ENCODE measurements at regions not wholly inside any gene's neighbourhood (a gene's known extent, or its start where the extent isn't known, plus 50 kb on each side); places are given as distances from the start of the nearest gene placed in this dataset.

DNA sequence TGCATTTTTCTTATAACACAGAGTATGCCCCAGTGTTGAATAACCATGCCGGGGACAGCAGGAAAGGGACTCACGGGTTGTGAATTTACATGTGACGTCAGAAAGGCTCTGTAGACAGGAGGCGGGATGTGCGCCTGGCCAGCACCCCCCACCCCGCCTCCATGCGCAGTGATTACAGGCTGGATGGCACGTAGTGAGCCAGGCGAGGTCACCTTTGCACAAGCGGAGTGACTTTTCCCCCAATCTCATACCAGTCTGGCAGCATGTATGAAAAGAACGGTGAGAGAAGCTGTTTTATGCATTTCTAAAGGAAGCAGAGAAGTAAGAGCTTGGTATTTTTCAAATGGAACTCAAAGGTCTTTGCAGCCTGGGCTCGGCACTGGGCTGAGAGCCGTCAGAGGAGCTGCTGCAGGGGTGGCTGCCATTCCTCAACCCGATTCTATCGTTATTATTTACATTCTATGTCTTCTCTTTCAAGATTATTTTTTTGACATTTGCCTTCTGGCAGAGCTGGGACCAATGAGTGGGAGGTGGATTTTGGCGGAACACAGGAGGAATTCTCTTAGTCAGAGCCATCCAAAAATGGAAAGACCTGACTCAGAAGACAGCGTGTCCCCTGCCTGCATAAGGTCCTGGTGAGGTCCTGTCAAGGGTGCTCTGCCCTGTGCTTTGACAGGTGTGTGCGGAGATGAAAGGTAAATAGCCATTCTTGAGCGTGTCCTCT lies 115.6 kb upstream of the SLC45A1 start:
- DNase-seq, result no peak

DNA sequence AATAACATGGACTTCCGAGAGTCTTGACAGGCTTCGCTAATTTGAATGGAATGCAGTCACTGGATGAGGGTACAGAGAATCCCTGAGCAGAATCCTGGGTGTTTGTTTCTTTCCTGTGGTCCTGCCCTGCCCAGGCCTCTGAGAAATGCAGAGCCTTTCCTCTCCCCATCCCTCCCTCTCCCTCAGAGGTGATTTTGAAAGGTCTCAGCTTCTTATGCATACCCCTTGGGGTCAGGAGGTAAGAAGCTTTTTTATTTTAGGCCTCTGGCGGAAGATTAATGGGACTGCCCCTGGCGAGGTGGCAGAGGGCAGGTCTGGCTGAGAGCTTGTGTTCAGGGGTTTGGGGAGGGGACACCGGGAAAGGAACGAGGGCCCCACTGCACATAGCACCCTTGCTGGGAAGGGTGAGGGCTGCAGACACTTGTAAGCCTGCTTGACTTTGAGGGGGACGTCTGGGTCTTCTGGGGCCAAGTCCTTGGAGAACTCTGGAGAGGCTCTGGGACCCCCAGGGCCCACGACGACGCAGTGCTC lies 116.5 kb upstream of the SLC45A1 start:
- no peak for DNase-seq

DNA sequence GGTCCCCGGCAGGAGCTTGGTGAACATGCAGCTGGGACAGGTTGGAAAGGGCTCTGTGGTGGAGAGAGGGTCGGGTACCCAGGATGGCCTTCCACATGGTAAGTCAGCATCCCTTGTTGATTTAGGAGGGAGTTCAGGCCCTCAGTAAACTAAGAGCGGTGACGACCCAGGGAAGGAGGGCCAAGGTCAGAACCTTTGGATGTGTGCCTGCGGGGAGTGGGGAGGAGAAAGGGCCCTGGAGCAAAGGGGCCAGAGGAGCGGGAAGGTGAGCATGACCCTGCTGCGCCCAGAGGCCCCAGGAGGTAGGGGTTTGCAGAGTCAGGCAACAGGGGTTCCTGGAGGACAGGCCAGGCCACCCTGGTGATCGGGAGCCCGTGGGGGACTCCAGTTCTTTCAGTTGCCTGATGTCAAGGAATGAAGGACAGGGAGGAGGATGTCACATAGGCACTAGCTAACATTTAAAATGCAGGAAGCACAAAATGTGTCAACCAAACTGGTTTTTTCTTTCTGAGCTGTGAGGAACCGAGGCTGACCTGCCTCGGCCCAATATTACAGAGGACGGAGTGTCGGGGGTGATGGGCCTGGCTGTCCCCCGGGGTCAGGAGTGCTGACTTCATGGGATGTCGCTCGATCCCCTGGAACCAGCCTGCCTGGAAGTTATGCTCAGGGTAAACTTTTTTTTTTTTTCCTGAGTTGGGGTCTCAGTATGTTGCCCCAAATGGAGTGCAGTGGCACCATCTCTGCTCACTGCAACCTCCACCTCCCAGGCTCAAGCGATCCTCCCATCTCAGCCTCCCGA lies 117.4 kb upstream of the SLC45A1 start:
- DNase-seq, result no peak

DNA sequence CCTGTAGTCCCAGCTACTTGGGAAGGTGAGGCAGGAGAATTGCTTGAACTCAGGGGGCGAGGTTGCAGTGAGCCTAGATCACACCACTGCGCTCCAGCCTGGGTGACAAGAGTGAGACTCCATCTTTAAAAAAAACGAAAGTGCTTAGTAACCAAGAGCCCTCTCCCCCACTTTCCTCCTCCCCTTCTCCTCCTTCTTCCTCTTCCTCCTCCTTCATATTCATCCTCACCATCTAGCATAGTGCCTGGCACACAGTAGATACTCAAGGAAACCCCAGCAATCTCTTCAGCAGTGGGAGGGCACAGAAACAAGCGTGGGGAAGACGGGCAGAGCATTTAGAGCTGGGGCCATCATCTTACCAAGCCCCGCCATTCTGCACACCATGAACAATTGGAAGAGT lies 119.4 kb upstream of the SLC45A1 start:
- no peak for DNase-seq

DNA sequence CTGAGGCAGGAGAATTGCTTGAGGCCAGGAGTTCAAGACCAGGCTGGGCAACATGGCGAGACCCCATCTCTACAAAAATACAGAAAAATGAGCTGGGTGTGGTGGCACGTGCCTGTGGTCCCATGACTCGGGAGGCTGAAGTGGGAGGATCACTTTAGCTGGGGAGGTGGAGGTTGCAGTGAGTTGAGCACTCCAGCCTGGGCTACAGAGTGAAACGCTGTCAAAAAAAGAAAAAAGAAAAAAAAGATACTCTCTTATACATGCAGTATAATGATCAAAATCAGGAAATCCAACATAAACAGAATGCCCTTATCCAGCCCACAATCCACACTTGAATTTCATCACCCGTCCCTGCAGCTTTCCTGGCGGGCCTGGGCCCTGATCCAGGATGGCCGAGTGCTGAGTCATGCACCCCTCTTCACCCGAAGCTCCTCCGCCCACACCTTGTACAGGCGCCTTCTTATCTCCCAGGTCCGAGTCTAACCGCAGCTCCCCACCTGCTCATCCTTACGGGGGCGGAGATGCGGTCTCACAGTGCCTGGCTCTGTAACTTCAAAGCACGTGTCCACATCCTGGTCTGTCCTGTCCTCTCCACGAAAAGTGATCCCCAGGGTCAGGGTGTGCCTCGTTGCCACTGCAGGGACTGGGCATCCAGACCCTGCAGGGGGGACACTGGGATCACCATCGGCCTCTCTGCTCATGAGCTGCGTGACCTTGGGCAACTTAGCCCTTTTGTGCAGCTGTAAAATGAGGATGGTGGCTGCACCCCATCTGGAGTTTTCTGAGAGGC lies 120.2 kb upstream of the SLC45A1 start:
- DNase-seq, result no peak

DNA sequence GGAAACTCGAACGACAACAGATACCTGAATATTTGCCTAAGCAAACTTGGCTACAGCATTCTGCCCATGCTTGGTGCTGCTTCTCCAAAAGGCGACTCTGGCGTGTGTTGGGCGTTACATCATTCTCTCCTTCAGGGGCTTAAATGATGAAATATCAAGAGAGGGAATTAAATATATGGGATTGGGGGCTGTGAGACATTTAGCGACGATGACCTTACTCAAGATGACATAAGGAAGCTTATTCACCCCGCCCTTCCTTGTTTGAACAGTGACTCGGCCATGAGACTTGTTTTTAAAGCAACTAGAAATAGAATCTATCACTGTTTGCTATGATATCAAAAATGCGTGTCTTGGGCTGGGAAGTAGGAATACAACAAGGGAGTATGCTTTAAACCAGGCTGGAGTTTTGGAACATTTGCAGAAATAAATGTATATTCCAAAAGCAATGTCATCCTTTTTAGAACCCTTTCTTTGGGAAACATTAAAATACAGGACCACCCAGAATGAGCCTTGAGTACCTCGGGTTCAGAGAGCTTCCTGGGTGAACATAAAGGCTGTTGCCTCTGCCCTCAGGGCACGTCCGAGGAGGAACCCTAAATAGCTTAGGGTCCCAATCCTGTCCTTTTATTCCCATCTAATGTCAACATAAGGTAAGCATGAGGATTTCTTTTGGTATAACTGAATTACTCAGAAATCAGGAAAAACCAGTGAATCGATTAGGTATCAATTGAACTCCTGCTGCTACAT lies 123.3 kb upstream of the SLC45A1 start:
- DNase-seq, result peak in 1 of 2 donors; percentile 33

DNA sequence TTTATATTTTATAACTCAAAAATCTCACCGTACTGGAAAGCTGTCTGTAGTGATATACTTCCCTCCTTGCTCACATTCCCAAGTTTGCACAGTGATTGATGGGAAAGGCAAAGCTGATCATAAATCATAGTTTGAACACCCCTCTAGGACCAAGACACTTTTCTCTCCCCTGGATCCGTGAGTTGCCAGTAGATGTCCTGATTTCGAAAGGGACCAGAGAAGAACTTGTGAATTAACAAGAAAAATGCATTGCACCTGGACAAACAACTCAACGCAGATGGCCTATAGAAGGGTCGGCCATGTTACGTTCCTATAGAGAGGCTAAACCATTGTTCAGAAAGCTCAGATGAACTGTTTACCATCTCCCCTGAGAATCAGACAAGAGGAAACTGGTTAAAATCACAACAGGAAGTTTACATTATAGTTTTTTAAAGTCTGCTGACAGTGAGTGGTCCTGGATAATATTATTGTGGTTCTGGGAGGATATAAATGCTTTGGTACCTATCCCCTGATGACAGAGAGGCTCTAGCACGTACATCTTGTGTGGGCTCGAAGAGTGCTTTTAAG lies 124.0 kb upstream of the SLC45A1 start:
- no peak for DNase-seq

DNA sequence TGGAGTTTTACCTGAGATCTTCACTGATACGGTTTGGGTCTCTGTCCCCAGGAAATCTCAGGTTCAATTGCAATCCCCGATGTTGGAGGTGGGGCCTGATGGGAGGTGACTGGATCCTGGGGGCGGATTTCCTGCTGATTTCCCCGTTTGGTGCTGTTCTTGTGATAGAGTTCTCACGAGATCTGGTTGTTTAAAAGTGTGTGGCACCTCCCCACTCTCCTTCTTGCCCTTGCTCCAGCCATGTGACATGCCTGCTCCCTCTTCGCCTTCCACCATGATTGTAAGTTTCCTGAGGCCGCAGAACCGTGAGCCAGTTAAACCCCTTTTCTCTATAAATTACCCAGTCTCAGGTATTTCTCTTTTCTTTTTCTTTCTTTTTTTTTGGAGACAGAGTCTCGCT lies 126.4 kb upstream of the SLC45A1 start:
- DNase-seq, result no peak

DNA sequence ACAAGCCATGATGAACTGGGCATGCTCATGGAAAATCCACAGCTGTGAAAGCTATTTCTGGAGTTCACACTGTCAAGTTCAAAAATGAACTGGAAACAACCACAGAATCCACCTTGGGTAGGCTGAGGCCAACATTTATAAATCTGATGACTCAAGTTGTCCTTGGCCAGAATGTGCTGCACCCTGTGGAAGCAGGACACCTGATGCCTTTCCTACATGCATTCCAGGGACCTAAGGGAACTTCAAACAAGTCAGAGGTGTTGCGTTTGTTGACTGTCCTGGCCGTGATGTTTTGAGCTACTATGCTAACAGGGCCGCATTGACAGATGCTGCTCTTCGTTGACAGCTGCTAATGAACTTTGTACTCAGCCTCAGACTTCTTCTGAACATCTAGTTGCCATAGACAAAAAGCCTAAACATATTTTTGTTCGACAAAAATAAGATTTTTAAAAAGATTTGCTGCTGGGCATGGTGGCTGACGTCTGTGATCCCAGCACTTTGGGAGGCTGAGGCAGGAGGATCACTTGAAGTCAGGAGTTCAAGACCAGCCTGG lies 127.9 kb upstream of the SLC45A1 start:
- DNase-seq, result no peak

DNA sequence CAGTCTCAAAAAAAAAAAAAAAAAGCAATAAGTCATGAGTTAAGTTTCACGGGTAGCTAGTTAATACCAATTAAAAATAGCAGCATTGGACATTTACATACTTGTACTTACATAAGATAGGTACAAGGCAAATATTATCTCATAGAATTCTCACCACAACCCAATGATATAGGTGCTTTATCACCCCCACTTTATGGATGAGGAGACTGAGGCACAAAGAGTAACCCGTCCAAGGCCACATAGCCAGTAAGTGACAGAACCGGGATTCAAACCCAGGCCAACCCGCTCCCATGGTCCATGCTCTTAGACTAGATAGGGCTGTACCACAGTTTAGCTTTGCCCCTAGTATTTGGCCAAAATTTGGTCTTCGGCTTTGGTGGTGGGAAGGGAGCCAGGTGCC lies 132.5 kb upstream of the SLC45A1 start:
- DNase-seq, result no peak

DNA sequence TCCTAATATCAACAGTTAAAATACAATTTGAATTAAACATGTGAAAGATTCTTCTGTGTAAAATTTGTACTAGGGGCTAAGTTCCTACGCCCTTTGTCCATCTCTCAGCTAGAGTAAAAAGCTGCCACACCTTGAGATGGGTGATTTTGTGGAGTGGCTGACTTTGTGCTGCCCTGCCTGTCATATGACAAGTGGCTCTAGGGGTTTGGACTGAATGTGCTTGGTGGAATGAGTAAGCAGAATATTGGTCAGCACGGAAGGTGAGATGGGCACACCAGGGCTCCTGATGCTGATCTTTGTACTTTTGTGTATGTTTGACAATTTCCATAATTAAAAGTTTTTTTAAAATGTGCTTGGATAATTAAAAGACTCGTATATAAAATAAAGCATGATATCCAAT lies 133.6 kb upstream of the SLC45A1 start:
- no peak for DNase-seq

DNA sequence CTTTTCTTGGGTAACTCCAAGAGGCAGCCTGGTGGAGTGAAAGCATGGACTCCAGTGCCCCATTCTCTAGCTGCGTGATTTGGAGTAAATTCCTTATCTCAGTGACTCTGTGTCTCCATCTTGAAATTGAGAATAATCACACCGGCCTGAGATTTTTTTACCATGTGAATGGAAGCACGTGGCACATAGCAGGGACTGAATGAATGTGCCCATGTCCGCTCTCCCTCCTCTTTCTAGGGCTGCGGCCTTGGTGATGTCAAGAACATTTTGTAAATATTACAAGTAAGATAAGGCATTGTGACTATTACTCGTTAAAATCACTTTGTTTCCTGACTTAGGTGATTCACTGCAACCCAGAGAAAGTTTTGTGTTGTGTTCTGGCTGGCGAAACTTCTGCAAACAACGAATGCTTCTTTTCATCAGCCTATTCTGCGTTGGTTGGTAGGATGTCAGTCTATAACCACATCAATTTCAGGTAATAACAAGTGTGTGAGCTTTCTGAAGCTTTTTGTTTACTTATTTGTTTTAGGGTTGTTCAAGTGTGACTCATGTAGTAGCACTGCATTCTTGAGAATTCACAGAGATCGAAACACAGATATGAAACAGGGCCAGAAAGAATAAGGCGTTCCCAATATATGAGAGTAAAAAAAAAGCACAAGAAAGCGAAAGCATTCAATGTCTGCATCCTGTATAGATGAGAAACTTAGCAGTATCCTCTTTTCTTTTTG lies 135.7 kb upstream of the SLC45A1 start:
- DNase-seq, result no peak

DNA sequence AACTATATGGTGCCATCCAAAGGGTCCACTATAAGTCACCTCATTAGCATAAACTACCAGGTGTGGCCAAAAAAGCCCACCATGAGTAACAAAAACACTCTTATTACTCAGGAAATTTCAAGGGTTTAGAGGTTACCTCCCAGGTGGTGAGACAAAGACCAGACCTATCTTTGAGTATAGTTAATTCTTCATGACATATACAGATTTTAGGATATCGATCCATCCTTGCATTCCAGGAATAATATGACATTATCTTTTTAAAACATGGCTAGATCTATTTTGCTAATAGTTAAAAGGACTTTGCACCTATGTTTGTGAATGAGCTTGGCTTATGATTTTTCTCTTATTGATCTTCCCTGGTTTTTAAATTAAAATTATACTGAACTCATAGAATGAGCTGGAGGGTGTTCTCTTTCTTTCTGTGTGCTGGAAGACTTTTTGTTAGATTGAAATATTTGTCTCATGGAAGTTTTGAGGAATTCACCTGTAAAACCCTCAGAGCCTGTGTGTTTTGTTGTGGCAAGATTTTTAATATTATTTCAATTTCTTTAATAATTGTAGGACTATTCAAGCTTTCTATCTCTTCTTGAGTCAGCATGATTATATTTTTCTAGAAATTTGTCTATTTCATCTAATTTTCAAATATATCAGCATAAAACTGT lies 138.7 kb upstream of the SLC45A1 start:
- no peak for DNase-seq

DNA sequence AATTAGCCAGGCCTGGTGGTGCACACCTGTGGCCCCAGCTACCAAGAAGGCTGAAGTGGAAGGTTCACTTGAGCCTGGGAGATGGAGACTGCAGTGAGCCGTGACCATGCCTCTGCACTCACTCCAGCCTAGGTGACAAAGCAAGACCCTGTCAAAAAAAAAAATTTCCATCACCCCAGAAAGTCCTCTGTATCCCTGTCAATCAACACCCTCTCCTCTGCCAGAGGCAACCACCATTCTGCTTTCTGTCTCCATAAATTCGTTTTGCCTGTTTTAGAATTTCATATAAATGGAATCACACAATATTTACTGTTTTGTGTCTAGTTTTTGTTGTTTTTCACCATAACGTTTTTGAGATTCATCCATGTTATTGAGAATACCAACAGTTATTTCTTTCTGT lies 141.6 kb upstream of the SLC45A1 start:
- DNase-seq, result no peak

DNA sequence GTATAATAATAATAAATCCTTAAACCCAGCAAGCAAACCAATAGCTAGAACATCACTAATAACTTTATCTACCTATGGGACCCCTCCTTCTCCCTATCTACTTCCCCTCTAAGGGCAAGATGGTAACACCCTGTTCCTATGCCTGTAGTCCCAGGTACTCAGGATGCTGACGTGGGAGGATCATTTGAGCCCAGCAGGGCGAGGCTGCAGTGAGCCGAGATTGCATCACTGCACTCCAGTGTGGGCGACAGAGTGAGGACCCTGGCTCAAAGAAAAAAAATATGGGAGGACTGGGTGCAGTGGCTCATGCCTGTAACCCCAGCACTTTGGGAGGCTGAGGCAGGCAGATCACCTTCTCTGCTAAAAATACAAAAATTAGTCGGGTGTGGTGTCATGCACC lies 143.1 kb upstream of the SLC45A1 start:
- DNase-seq, result no peak

DNA sequence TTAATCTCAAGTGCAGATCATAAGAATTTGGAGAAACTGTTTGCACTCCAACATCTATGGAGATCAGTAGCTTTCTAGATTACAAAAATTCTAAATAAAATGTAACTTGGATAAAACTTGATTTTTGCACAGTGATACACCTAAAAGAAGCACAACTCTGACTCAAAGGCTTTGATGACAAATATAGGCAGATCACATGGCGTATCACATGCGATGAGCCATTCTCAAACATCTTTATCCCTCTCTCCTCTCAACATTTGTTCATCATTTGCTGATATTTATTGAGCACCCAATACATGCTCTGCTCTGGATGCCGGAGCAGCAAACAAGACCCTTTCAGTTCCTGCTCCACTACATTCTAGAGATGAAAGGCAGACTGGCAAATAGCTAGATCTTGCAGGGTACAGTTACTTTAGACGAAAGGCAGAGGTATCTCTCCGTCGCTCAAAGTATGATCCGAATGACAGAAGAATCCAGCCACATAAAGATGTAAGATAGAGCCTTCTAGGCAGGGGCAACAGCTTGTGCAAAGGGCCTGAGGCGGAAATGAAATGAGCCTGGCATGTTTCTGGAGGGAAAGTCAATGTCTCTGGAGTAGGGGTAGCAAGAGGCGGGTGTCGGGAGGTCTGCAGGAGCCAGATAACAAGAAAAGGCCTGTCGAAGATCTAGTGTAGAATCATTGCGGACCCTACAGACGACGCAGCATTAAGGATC lies 145.8 kb upstream of the ERRFI1 start:
- DNase-seq, result no peak

DNA sequence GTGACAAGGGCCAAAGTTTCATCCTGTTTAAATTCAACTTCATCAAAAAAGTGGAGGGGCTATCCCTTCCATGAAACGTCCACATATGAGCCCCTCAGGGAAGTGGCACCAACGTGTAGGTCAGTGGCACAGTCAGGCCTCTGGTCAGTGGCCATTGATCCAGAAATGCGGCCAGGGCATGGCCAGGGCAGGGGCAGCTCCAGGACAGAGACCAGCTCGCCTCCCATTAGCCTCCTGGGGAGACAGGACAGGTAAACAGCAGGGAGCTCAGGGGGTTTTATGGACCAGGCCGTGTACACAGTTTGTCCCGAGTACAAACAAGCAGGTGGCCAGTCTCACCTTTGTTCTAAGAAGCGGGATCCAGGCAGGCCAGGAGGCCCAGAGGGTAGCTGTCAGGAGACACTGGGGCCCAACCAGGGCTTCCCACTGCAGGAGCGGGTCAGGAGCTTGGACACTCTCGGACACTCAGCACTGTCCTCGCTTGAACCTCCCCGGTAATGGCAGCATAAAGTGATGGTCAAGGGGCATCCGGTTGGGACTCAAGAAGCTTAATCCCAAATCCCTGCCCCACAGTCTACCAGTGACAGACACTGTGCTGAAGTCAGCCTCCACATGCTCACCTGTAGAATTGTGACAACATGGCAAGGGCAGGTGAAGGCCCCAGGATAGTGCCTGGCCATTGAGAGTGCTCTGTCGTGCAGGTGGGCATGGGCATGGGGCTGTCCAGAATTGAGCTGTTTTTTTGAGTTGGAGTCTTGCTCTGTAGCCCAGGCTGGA lies 144.1 kb upstream of the ERRFI1 start:
- no peak for DNase-seq

DNA sequence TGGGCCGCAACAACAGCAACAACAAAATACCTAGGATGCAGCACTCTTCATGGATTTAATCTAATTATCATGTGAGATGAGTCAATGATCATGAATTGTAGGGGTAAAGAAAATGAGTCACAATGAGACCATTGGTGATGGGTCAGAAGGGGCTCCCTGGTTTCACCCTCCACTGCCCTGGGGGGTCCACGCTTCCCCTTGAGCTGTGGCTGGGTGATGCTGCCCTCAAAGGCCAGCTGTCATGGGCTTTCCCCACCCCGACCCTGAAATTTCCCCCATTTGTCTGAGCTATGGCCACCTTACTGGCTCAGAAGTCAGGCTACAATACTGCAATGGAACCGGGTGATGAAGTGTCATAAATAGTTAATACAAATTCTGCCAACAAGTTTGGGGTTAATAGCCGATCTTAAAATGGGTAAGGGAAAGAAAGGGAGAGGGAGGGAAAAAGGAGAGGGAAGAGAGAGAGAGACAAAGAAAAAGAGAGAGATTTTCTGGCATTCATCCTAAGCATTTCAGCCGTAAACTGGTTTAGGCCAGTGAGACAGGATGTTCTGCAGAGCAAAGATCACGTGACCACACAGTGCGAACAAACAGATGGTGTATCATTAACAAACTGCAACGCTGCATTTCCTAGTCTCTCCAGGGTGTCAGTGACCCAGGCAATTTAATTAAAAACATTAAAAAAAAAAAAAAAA lies 143.4 kb upstream of the ERRFI1 start:
- no peak for DNase-seq

DNA sequence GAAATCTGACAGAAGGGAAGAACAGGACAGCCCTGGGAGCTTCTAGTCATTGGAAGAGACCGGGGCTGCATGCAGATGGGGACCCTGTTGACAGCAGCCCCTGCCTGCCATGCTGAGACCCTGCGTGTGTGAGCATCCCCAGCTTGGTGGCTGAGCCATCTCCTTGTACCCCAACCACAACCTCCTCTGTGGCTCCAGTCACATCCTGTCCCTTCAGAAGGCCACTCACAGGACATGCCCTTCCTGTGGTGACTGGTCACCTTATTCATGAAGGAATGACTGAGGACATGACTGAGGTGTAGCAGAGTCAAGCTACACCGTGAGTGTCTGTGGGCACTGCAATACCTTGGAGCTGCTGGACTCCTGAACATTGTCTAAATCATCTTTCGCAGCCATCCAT lies 141.8 kb upstream of the ERRFI1 start:
- no peak for DNase-seq

All from inflammatory macrophage treated with lipopolysaccharide for 1 hour (primary cell).